ENCODE measurements at regions not wholly inside any gene's neighbourhood (a gene's known extent, or its start where the extent isn't known, plus 50 kb on each side); places are given as distances from the start of the nearest gene placed in this dataset.

DNA sequence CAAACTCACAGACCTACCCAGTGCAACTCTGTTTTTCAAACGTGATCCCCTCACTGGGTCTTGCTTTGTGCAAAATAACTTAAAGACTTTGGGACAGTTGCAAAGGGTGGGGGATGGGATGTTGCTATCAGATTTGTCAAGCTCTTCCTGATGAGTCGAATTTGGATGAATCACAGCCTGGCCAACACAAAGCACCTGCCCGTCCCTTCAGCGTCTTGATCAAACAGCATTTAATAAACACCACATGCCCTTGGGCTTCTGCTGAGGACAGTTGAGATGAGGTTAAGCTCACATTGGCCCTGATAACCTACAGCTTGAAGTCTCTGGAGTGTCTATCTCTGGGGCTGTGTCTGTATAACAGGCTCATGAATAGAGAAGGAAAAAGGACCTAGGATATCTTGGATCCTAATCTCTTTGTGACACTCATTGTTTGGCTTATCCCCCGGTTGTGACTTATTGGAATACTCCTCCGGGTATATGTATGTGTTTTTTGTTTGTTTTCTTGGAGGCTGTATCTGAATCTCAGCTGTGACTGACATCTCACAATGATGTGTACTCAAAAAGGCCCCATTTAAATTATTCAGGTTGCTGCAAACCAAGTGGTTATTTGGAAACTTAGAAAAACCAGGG lies 132.6 kb upstream of the NAMPT start:
- FAIRE-seq = no peak

DNA sequence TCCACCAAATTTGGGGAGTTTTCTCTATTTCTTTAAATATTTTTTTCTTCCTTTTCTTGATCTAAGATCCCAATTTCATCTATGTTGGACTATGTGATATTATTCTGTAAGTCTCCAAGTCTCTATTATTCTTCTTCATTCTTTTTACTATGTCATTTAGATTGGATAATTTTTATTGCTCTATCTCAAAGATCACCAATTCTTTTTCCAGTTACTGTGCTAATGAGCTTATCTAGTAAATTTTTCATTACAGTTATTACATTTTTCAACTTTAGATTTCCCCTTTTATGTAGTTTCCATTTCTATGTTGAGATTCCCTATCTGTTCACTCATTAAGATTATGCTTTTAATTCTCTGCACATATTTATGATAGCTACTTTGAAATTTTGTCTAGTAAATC lies 131.6 kb upstream of the NAMPT start:
- FAIRE-seq = no peak

DNA sequence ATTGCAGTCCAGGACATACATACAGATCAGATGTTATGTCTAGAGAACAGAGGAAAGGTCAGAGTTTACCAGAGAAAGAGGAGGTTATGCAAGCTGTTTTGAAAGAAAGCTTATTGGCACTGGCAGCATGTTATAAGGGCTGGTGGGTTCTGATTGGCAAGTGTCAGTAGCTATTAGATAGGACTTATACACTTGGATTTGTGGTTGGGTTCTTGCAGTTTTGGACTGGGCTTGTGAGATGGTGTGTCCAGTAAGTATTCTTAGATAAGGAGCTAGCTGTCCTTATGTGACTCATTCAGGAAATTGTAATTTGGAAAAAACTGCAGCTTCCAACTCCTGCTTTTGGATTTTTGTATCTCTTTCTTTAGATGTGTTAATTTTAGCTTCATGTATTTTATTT lies 130.7 kb upstream of the NAMPT start:
- FAIRE-seq = no peak

DNA sequence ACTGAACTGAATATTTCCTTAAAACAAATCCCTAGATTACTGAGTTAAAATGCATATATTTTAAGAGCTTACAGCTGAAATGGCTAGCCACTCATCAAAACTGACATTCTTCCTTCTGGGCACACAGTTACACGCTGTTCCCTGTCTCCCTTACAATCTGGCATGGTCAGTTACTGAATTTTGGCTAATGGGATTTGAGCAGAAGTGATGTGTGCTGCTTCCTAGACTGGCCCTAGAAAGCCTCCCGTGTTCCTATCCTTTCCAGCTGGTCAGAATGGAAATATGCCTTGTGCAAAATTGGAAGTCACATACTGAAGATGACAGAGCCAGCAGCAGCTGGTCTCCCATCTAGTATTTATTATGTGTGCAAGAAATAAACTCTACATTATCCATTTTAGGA lies 128.7 kb upstream of the NAMPT start:
- FAIRE-seq = no peak

DNA sequence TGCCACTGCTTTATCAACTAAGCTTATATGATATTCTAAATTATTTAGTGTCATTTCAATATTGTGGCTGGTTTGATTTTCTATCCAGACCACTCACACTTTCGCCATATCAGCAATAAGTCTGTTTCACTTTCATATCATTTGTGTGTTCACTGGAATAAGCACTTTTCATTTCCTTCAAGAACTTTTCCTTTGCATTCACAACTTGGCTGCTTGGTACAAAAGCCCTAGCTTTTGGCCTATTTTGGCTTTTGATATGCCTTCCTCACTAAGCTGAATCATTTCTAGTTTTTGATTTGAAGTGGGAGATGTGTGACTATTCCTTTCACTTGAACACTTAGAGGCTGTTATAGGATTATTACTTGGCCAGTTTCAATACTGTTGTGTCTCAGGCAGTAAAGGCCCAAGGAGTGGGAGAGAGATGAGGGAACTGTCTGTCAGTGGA lies 120.9 kb upstream of the NAMPT start:
- FAIRE-seq = no peak

DNA sequence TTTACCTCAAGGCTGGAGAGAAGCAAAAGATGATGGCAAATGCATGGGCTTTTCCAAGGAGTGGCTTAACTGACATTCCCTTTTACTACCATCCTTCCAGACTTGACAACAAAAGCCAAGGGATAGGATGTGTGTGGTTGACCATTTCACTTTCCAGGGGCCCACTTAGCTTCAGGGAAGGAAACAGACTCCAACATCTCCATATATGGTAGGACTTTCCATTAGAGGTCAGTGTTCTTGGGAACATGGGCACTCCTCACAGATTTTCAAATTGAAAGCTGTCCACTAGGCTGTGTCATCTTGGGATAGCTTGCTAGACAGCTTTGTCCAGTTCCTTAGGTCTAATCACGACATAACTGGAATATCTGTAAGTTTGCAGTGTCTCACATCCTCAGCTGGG lies 118.1 kb upstream of the NAMPT start:
- no peak for FAIRE-seq

DNA sequence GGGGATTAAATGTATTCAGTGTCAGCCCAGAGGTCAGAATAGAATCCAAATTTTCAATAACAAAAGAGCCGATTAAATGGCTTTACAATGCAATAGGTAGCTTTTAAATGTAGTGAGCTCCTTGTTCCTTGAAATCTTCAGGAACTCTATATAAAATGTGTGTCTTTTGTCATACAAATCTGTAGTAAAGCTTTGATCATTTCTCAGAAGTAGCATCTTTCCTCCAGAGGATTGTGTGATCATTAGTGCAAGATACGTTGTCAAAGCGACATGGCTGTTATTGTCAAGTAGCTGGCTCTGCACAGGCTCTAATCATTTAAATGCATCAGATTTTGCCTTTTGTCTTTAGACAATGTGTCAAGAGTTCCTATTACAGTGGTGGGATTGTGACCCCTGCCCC lies 116.1 kb upstream of the NAMPT start:
- no peak for FAIRE-seq

DNA sequence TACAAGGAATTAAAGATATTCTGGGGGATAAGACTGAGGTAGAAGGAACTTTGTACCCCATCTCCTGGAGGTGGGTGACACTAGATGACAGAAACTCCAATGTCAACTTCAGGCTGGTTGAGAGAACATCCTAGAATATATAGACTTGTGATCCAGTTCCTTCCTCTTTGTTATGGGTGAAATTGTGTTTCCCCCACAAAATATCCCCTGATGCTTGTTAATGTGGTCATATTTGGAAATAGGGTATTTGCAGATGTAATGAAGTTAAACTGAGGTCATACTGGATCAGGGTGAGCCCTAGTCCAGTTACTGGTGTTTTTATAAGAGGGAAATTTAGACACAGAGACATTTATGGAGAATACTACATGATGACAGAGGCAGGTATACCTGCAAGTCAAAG lies 114.0 kb upstream of the NAMPT start:
- FAIRE-seq = no peak

DNA sequence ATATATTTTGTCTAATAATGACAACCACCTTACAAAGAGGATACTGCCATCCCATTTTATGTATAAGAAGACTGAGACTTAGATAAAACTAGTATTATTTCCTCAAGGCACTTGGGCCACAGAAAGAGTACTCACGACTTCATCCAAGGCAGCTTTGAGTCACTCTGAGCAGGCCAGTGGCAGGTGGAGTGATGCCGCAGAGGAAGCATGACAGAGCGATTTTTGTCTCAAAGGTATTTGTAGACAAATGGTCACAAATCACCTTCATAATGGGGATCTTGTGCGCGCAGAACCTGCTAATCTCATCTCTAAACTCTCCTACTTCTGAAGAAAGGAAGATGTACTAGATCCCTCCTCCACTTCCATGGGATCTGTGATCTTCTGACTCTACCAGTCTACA lies 113.2 kb upstream of the NAMPT start:
- no peak for FAIRE-seq

DNA sequence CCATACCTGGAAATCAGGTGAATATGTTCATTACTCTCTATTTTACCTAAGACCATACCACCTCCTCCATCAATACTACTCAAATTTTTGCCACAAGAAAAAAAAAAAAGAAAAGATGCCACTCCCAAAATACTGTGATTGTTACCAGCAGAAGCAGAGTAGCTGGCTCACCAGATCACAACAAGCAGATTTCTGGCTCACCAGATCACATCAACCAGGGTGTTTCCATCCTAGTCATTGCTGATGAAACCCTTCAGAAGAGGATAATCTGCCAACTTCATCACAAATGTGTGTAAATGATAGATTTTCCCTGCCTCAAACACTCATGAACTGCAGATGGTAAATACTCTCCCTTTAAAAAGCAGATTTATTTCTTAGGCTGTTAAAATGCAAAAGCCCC lies 109.7 kb upstream of the NAMPT start:
- FAIRE-seq = no peak

DNA sequence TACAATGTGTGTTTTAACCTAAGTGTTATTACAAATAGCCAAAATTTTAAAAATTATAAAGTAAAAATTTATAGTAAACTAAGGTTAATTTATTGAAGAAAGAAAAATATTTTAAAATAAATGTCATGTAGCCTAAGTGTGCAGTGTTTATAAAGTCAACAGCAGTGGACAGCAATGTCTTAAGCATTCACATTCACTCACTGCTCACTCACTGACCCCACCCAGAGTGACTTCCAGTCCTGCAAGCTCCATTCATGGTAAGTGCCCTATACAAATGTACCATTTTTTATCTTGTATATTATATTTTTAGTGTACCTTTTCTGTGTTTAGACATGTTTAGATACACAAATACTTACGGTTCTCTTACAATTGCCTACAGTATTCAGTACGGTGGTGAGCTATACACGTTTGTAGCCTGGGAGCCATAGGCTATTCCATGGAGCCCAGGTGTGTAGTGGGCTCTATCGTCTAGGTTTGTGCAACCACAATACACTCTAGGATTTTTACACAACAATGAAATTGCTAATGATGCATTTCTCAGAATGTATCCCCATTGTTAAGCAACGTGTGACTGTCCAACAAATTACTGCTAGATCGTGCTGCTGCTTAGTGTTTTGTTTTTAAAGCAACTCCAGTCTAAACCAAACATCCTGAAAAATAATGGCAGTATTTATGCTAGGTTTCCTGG lies 108.9 kb upstream of the NAMPT start:
- no peak for FAIRE-seq

DNA sequence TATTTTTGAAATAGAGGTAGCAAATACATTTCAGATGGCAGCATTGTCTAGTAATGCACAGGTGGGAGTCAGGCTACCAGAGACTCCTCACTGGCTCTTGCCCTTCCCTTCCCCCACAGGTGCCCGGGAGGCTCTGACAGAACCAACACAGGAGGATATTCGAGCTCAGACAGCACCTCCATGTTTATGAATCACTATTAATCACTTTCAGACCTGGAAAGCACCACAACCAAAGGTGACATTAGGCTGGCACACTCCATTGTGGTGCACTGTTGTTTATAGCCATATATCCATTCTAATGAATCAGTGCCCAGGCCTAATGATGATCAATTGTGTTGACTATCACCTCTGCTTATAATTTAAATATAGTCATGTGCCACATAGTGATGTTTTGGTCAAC lies 107.8 kb upstream of the NAMPT start:
- no peak for FAIRE-seq

DNA sequence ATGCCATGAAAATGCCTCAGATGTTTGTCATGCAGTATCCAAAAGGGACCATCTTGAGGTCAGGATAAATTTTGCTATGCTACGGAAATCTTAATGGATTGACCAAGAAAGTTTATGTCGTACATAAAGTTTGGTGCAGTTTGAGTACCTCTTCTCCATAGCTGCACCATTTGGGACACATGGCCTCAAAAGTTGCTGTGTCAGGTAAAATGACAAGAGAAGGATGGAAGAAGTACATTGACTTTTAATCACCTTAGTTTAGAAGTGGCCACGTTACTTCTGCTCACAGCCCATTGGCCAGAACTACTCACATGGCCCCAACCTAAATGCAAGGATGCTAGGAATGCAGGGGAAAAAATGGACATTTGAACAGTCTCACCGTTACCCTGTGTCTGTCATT lies 107.4 kb upstream of the NAMPT start:
- no peak for FAIRE-seq

DNA sequence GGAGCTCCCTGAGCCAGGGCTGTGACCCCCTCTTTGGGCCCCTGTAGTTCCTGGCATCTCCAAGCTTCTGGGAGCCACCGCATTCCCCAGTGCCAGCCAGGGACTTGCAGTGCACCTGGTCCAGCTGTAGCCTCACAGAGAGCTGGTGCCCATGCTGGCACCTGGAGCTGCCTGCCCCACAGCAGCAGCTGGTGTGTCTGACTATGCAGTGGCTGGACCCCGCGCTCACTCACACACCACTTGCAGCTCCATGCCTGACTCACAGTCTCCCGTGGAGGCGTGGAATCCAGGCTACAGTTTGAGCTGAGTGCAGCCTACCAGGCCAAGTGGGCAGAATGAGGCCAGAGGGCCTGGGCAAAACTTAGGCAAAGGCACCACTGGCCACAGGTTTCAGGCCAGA lies 102.2 kb upstream of the NAMPT start:
- FAIRE-seq = no peak

DNA sequence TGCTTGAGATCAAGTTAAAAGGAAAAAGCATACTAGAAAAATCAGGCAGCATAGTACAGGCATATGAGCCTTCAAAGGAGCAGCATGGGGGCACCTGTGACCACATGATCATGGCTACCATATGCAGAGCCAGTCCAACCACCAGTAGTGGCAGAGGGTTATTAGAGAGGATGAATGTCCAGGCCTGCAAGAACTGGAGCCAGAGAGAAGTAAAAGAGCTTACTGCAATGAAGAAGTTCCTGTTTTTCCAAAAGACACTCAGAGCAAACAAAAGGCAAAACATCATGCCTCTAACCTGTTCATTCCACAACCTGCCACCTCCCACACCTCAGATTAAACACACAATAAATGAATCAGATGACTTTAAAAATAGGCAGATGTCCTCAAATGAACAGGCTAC lies 99.6 kb upstream of the NAMPT start:
- FAIRE-seq = no peak

DNA sequence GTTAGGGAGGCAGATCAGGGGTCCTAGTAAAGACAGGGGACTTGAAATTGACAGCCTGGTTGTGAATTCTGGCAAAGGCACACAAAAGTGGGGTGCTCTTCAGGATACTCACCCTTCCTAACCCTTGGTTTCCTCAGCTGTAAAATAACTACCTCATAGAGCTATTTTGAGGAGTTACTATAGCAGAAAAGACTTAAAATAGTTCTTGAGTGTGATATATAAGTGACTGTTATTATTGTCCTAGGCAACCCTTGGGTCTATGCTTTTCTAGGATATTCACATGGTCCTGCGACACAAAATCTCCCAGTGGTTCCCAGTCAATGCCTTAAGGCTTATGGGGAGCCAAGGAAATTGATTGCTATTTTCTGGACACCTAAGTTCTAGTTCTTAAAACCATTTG lies 98.1 kb upstream of the NAMPT start:
- no peak for FAIRE-seq

DNA sequence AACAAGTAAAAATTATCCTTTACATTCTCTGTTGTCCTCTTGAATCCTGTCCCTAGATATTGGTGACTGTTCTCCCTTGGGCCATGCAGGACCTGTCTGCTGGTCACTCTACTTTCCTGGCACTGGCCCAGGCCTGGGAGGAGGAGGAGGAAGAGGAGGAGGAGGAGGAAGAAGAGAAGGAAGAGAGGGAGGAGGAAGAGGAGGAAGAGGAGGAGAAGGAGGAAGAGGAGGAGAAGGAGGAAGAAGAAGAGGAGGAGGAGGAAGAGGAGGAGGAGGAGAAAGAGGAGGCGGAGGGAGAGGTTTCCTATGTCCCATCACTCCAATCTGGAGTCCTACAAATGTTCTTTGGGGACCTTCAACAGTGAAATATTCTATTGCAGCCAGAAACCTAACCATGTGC lies 97.3 kb upstream of the NAMPT start:
- FAIRE-seq = no peak

DNA sequence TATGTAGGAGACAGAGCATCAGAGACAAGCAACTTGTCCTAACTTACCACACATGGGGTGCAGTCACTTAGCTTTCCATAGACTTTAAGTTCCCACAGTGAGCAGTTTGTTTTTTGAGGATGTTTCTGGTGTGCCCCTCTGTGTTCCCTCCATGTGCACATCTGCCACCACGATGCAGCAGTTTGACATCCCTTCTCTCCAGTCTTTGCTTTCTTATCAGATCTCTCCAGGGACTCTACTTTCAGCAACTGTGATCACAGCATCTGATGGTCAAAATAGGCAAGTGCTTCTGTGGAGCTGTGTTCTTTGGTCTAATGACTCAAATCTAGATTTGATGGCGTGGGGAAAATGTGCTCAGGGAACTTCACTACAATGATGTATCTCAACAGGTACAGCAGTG lies 96.5 kb upstream of the NAMPT start:
- FAIRE-seq = no peak

DNA sequence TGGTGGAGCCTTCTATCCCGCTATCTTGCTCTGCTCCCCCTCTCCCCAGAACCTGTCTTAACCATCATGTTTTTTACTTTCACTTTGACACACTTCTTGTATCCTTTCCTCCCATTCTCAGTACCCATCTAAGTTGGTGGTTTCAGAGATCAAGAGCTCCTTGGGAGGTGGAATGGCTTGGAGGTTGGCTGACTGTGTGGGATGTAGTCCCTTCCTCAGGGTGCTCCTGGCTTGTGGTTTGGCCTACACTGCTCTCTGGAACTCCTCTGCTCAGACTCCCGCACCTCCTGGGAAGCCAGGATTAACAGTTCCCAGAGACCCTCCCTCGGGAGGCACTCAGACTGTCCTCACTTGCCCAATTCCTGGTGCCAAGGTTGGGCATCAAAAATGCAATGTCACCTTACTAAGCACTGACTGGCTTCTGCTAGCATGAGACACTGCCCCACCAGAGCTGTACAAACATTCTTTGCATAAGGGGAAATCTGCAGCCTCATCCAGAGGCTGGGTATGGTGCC lies 93.1 kb upstream of the NAMPT start:
- FAIRE-seq = no peak

DNA sequence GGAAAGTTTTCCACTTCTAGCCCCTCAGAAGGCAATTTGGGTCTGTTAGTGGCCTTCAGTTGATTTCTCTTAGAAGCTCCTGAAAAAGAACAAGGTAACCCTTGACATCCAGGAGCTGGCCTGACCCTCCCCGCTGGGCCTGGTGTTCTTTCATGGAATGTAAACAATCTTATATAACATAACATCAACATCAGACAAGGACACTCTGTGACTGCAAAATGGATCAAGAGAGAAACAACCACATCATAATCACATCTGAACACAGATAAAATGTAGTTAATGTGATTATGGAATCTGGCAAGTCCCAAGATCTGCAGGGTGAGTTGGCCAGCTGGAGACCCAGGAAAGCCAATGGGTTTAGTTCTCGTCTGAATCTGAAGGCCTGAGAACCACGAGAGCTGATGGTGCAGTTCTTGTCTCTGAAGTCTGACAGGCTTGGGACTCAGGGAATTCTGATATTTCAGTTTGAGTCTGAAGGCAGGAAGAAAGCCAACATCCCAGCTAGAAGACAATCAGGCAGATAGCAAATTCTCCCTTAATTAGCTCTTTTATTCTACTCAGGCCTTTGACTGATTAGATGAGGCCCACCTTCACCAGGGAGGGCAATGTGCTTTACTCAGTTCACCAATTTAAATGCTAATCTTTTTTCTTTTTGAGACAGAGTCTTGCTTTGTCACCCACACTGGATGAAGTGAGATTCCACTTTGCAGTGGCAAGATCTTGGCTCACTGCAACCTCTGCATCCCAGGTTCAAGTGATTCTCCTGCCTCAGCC lies 91.4 kb upstream of the NAMPT start:
- no peak for FAIRE-seq

DNA sequence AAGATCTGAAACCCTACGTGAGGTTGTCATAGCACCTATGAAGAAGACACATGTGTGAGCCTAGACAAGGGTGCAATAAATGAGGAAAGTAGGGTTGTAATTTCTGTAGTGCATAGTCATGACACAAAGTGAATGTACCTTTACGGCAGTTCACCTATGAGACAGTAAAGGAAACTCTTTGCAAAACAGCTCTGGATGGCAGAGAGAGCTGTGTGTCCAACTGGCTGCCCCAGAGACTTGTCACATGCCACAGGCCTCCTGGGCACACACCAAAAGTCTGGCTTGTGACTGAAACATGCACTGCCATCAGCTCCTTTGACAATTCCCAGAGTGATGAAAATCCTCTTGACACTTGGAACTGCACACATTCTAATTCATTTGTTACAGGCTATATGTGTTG lies 90.7 kb upstream of the NAMPT start:
- FAIRE-seq = no peak

DNA sequence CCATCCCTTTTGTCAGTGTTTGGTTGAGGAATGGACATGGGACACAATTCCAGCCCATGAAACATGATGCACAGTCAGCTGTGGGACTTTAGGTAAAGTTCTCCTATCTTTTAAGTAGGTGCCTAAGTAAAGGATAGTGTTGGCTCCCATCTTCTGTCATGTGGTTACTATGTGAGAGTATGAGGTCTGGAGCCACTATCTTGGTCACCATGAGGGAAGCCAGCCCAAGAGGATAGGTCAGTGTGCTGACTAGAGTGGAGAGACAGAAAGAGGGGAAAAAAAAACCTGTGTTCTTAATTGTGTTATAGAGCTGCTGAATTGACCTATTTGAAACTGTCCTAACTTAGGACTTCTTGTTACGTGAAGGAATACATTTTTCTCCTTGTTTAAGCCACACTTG lies 89.7 kb upstream of the NAMPT start:
- no peak for FAIRE-seq

DNA sequence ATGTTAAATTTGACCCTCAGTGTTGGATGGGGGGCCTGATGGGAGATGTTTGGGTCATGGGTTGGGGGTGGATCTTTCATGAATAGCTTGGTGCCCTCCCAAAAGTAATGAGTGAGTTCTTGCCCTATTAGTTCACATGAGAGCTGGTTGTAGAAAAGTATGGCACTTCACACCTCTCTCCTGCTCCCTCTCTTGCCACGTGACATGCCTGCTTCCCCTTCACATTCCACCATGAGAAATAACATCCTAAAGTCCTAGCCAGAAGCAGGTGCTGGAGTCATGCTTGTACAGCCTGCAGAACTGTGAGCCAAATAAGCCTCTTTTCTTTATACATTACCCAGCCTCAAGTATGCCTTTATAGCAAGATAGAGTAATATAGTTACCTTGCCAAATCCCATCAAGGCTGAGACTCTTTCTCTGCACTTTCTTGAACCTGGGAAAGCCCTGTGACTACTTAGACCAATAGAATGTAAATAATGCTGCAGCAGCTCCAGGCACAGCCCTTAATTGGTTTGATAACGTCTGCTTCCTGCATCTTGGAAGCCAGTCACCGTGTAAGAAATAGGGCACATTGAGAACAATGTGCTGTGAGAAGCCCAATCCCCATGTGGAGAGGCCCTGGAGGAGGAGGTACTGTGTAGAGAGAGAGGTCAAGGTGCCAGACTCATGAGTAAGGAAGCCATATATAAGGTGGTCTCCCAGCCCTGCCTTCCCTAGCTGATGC lies 88.0 kb upstream of the NAMPT start:
- FAIRE-seq = no peak

DNA sequence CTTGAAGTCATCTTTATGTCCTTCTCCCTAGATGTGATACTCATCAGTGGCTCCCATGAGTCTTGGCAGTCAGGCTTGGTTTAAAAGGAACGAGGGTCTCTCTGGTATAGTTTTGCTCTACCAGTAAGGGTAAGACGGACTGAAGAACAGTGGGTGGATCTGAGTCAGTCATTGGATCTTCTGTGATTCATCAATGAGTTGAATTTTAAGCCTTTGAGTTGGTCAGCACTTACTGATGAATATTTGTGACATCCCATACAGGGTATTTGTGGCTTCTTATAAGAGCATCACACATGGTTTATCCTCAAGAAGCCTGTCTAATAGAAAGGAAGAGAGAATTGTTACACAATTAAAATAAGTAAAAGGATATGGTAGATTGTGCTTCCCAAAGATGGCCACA lies 87.3 kb upstream of the NAMPT start:
- no peak for FAIRE-seq

Data from islet of Langerhans (tissue), 1 donor.